ENCODE measurements at regions not wholly inside any gene's neighbourhood (a gene's known extent, or its start where the extent isn't known, plus 50 kb on each side); places are given as distances from the start of the nearest gene placed in this dataset.

DNA sequence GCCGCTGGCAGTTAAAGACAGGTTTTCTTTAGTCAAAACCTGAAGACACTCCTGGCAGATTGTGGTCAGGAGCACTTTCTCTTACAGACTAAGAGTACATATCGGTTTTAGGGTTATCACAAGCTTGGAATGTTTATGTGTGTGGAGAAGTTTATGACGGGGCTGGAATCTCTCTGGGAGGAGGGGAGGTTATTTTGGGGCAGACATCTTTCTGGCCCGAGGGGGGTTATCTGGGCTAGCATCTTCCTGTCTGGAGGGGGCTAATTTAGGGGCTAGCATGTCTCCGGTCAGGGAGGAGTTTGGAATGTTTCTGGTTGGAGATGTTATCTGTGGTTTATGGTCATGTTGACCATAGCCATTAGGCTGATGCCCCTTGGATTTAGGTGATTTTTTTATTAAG, 141.2 kb upstream of the KIF5B start:
- TF ChIP-seq ARNT (IDR thresholded peaks at IDR 0.05), result no peak
- no peak for TF ChIP-seq ETV6 (CRISPR knock-in tag; conservative IDR thresholded peaks at IDR 0.05)
- TF ChIP-seq ADNP (CRISPR knock-in tag; IDR thresholded peaks at IDR 0.05), result no peak
- no peak for TF ChIP-seq GABPA (IDR thresholded peaks at IDR 0.05; ENCODE audit: low read depth, low read length)
- TF ChIP-seq GABPA (CRISPR knock-in tag; IDR thresholded peaks at IDR 0.05; ENCODE audit: low read depth), result no peak
- no peak for TF ChIP-seq DNMT1 (CRISPR knock-in tag; IDR thresholded peaks at IDR 0.05)
- TF ChIP-seq HOXA9 (CRISPR knock-in tag; IDR thresholded peaks at IDR 0.05; ENCODE audit: borderline replicate concordance), result no peak
- TF ChIP-seq HNRNPK (IDR thresholded peaks at IDR 0.05; ENCODE audit: low read depth, low read length, poor library complexity, severe bottlenecking), result no peak
- TF ChIP-seq ERF (CRISPR knock-in tag; IDR thresholded peaks at IDR 0.05), result no peak
- no peak for TF ChIP-seq ZNF121 (CRISPR knock-in tag; IDR thresholded peaks at IDR 0.05)
- TF ChIP-seq, protein P1, sequence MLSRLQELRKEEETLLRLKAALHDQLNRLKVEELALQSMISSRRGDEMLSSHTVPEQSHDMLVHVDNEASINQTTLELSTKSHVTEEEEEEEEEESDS (CRISPR knock-in tag; IDR thresholded peaks at IDR 0.05; ENCODE audit: borderline replicate concordance), result no peak
- no peak for TF ChIP-seq HIVEP1 (CRISPR knock-in tag; IDR thresholded peaks at IDR 0.05)
- TF ChIP-seq, protein P2, sequence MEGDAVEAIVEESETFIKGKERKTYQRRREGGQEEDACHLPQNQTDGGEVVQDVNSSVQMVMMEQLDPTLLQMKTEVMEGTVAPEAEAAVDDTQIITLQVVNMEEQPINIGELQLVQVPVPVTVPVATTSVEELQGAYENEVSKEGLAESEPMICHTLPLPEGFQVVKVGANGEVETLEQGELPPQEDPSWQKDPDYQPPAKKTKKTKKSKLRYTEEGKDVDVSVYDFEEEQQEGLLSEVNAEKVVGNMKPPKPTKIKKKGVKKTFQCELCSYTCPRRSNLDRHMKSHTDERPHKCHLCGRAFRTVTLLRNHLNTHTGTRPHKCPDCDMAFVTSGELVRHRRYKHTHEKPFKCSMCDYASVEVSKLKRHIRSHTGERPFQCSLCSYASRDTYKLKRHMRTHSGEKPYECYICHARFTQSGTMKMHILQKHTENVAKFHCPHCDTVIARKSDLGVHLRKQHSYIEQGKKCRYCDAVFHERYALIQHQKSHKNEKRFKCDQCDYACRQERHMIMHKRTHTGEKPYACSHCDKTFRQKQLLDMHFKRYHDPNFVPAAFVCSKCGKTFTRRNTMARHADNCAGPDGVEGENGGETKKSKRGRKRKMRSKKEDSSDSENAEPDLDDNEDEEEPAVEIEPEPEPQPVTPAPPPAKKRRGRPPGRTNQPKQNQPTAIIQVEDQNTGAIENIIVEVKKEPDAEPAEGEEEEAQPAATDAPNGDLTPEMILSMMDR (CRISPR knock-in tag; IDR thresholded peaks at IDR 0.05), result no peak
- TF ChIP-seq, protein P3, sequence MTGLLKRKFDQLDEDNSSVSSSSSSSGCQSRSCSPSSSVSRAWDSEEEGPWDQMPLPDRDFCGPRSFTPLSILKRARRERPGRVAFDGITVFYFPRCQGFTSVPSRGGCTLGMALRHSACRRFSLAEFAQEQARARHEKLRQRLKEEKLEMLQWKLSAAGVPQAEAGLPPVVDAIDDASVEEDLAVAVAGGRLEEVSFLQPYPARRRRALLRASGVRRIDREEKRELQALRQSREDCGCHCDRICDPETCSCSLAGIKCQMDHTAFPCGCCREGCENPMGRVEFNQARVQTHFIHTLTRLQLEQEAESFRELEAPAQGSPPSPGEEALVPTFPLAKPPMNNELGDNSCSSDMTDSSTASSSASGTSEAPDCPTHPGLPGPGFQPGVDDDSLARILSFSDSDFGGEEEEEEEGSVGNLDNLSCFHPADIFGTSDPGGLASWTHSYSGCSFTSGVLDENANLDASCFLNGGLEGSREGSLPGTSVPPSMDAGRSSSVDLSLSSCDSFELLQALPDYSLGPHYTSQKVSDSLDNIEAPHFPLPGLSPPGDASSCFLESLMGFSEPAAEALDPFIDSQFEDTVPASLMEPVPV (CRISPR knock-in tag; IDR thresholded peaks at IDR 0.05), result no peak
- TF ChIP-seq, protein P4, sequence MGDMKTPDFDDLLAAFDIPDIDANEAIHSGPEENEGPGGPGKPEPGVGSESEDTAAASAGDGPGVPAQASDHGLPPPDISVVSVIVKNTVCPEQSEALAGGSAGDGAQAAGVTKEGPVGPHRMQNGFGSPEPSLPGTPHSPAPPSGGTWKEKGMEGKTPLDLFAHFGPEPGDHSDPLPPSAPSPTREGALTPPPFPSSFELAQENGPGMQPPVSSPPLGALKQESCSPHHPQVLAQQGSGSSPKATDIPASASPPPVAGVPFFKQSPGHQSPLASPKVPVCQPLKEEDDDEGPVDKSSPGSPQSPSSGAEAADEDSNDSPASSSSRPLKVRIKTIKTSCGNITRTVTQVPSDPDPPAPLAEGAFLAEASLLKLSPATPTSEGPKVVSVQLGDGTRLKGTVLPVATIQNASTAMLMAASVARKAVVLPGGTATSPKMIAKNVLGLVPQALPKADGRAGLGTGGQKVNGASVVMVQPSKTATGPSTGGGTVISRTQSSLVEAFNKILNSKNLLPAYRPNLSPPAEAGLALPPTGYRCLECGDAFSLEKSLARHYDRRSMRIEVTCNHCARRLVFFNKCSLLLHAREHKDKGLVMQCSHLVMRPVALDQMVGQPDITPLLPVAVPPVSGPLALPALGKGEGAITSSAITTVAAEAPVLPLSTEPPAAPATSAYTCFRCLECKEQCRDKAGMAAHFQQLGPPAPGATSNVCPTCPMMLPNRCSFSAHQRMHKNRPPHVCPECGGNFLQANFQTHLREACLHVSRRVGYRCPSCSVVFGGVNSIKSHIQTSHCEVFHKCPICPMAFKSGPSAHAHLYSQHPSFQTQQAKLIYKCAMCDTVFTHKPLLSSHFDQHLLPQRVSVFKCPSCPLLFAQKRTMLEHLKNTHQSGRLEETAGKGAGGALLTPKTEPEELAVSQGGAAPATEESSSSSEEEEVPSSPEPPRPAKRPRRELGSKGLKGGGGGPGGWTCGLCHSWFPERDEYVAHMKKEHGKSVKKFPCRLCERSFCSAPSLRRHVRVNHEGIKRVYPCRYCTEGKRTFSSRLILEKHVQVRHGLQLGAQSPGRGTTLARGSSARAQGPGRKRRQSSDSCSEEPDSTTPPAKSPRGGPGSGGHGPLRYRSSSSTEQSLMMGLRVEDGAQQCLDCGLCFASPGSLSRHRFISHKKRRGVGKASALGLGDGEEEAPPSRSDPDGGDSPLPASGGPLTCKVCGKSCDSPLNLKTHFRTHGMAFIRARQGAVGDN (CRISPR knock-in tag; IDR thresholded peaks at IDR 0.05), result no peak
